ENCODE measurements at regions not wholly inside any gene's neighbourhood (a gene's known extent, or its start where the extent isn't known, plus 50 kb on each side); places are given as distances from the start of the nearest gene placed in this dataset.

DNA sequence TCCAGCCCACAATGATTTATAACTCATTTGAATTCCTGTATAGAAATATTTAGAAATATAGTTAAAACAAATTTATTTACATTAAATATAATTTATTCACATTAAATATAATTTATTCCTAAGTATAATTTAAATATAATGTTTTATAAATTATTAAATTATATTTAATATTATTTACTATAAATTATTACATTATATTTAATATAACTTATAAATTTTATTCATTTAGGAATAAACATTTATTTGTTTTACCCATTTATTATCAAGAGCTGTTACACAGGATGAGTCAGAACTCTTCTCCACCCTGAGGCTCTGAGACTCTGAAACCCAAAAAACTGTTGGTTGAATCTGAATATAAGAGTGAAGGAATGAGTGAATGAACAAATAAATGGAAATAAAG, 170.9 kb upstream of the OBI1 start:
- DNase-seq (ENCODE audit: low read depth in 1 of 2, low spot score in 2 of 2) = no peak
- Histone ChIP-seq H3K27ac (no peak overlapping the region), H3K4me3 (no peak overlapping the region), H3K27me3 (replicated peaks) (no peaks in the 10 kb centered on the region), H3K4me1 (replicated peaks) (no peaks in the 10 kb centered on the region), H3K9me3 (replicated peaks) (no peaks in the 10 kb centered on the region), H3K36me3 (no peaks in the 10 kb centered on the region)

DNA sequence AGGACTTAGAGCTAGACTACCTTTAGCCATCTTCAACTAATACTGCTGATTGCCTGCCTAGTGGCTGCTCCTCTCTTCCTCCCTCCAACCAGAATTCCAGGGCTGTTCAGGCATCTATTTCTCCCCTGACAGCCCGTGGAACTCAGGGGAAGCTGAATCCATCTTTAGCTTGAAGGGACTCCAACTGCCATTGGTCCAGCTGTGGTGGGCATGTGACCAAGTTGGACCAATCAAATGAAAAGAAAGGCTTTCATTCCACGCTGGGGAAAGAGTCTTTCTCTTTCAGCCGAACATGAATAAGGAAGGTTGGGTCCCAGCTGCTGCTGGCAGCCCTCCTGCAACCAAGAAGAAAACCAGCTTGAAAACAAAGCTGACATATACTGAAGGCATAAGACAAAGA, 168.5 kb upstream of the OBI1 start:
- Histone ChIP-seq H3K27me3 (replicated peaks) (0 out of 2 replicates have a peak, but pooled peaks cover 2% of the 10 kb centered on the region), H3K36me3 (no peaks in the 10 kb centered on the region), H3K4me1 (replicated peaks) (no peaks in the 10 kb centered on the region), H3K27ac (no peak overlapping the region), H3K9me3 (replicated peaks) (no peaks in the 10 kb centered on the region), H3K4me3 (no peak overlapping the region)
- no peak for DNase-seq (ENCODE audit: low read depth in 1 of 2, low spot score in 2 of 2)

DNA sequence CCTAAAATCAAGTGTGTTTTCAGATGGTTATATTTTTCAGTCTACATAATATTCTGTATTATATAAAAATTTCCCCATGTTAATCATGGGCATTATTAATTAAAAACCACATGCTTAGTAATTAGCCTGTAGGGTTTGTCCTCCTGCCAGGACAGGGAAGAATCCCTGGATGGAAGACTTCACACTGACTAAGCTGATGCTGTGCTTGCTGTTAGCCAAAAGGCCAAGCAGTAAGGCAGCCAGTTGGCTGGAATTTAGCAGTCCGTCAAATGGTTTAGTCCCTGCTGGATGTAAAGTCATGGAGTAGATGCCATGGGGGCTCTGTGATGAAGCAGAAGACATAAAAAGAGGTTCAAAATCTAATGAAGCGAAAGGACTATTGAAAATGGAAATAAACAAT, 168.0 kb upstream of the OBI1 start:
- Histone ChIP-seq H3K27me3 (replicated peaks) (0 out of 2 replicates have a peak, but pooled peaks cover 2% of the 10 kb centered on the region), H3K4me1 (replicated peaks) (no peaks in the 10 kb centered on the region), H3K9me3 (replicated peaks) (no peaks in the 10 kb centered on the region), H3K36me3 (no peaks in the 10 kb centered on the region), H3K4me3 (no peak overlapping the region), H3K27ac (no peak overlapping the region)
- no peak for DNase-seq (ENCODE audit: low read depth in 1 of 2, low spot score in 2 of 2)

GRCh38 chr13:78826312-78826711, 167.4 kb upstream of the OBI1 start:
- no peaks in the 10 kb centered on the region for H3K4me1 ChIP-seq (replicated peaks)
- H3K27me3 ChIP-seq (replicated peaks) = 0 out of 2 replicates have a peak, but pooled peaks cover 2% of the 10 kb centered on the region
- no peaks in the 10 kb centered on the region for H3K9me3 ChIP-seq (replicated peaks)
- H3K36me3 ChIP-seq = no peaks in the 10 kb centered on the region
- H3K4me3 ChIP-seq = no peak overlapping the region
- no peak for DNase-seq (ENCODE audit: low read depth in 1 of 2, low spot score in 2 of 2)
- H3K27ac ChIP-seq = no peak overlapping the region

DNA sequence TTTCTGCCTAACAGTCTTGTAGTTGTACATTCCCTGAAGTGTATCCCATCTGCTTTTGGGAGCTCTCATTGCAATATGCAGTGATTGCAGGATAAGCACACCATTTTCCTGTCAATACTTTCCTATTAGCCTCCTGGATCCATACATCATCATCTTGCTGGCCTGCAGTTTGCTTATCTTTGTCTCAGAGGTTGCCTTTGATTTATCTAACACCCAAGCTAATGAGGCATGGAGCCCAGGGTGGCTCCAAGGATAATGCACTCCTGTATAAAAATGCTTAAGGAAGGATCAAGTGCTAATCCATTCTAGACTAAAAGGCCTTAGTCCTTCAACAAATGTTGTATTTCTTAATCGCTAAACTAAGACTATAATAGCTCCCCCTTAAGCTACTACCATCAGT, 161.6 kb upstream of the OBI1 start:
- Histone ChIP-seq H3K4me1 (replicated peaks) (no peaks in the 10 kb centered on the region), H3K9me3 (replicated peaks) (no peaks in the 10 kb centered on the region), H3K36me3 (no peaks in the 10 kb centered on the region), H3K27ac (no peak overlapping the region), H3K4me3 (no peak overlapping the region), H3K27me3 (replicated peaks) (0 out of 2 replicates have a peak, but pooled peaks cover 2% of the 10 kb centered on the region)
- no peak for DNase-seq (ENCODE audit: low read depth in 1 of 2, low spot score in 2 of 2)

- H3K36me3 ChIP-seq = no peaks in the 10 kb centered on the region
- H3K27me3 ChIP-seq (replicated peaks) = no peaks in the 10 kb centered on the region; the same call in 1 of the 2 replicates
- H3K9me3 ChIP-seq (replicated peaks) = no peaks in the 10 kb centered on the region
- no peak overlapping the region for H3K27ac ChIP-seq
- no peak for DNase-seq (ENCODE audit: low read depth in 1 of 2, low spot score in 2 of 2)
- H3K4me1 ChIP-seq (replicated peaks) = no peaks in the 10 kb centered on the region
- H3K4me3 ChIP-seq = no peak overlapping the region
Observed at GRCh38 chr13:78816592-78816991, 157.6 kb upstream of the OBI1 start.

- H3K4me1 ChIP-seq (replicated peaks) = no peaks in the 10 kb centered on the region
- no peaks in the 10 kb centered on the region; the same call in 1 of the 2 replicates for H3K27me3 ChIP-seq (replicated peaks)
- no peaks in the 10 kb centered on the region for H3K9me3 ChIP-seq (replicated peaks)
- no peaks in the 10 kb centered on the region for H3K36me3 ChIP-seq
- no peak for DNase-seq (ENCODE audit: low read depth in 1 of 2, low spot score in 2 of 2)
- H3K4me3 ChIP-seq = no peak overlapping the region
- no peak overlapping the region for H3K27ac ChIP-seq
Observed at GRCh38 chr13:78816154-78816553, 157.2 kb upstream of the OBI1 start.

- H3K27me3 ChIP-seq (replicated peaks) = no peaks in the 10 kb centered on the region; the same call in 1 of the 2 replicates
- no peak overlapping the region for H3K4me3 ChIP-seq
- no peaks in the 10 kb centered on the region for H3K36me3 ChIP-seq
- no peaks in the 10 kb centered on the region for H3K9me3 ChIP-seq (replicated peaks)
- H3K27ac ChIP-seq = no peak overlapping the region
- H3K4me1 ChIP-seq (replicated peaks) = no peaks in the 10 kb centered on the region
- no peak for DNase-seq (ENCODE audit: low read depth in 1 of 2, low spot score in 2 of 2)
Observed at GRCh38 chr13:78806457-78806856, 147.5 kb upstream of the OBI1 start.

GRCh38 chr13:78802912-78803311, 144.0 kb upstream of the OBI1 start:
- Histone ChIP-seq H3K36me3 (no peaks in the 10 kb centered on the region), H3K9me3 (replicated peaks) (no peaks in the 10 kb centered on the region), H3K27ac (no peak overlapping the region), H3K4me3 (no peak overlapping the region), H3K4me1 (replicated peaks) (no peaks in the 10 kb centered on the region), H3K27me3 (replicated peaks) (no peaks in the 10 kb centered on the region)
- no peak for DNase-seq (ENCODE audit: low read depth in 1 of 2, low spot score in 2 of 2)

GRCh38 chr13:78787190-78787589, 128.2 kb upstream of the OBI1 start:
- no peaks in the 10 kb centered on the region for H3K4me1 ChIP-seq (replicated peaks)
- no peaks in the 10 kb centered on the region for H3K36me3 ChIP-seq
- no peaks in the 10 kb centered on the region for H3K9me3 ChIP-seq (replicated peaks)
- no peak overlapping the region for H3K27ac ChIP-seq
- no peak for DNase-seq (ENCODE audit: low read depth in 1 of 2, low spot score in 2 of 2)
- H3K27me3 ChIP-seq (replicated peaks) = no peaks in the 10 kb centered on the region
- no peak overlapping the region for H3K4me3 ChIP-seq

GRCh38 chr13:78786459-78786858, 127.5 kb upstream of the OBI1 start:
- H3K27ac ChIP-seq = no peak overlapping the region
- H3K36me3 ChIP-seq = no peaks in the 10 kb centered on the region
- H3K9me3 ChIP-seq (replicated peaks) = no peaks in the 10 kb centered on the region
- H3K4me3 ChIP-seq = no peak overlapping the region
- H3K4me1 ChIP-seq (replicated peaks) = no peaks in the 10 kb centered on the region
- DNase-seq (ENCODE audit: low read depth in 1 of 2, low spot score in 2 of 2) = no peak
- no peaks in the 10 kb centered on the region for H3K27me3 ChIP-seq (replicated peaks)

GRCh38 chr13:78785764-78786163, 126.8 kb upstream of the OBI1 start:
- Histone ChIP-seq H3K36me3 (no peaks in the 10 kb centered on the region), H3K27me3 (replicated peaks) (no peaks in the 10 kb centered on the region), H3K4me3 (no peak overlapping the region), H3K4me1 (replicated peaks) (no peaks in the 10 kb centered on the region), H3K27ac (no peak overlapping the region), H3K9me3 (replicated peaks) (no peaks in the 10 kb centered on the region)
- no peak for DNase-seq (ENCODE audit: low read depth in 1 of 2, low spot score in 2 of 2)

DNA sequence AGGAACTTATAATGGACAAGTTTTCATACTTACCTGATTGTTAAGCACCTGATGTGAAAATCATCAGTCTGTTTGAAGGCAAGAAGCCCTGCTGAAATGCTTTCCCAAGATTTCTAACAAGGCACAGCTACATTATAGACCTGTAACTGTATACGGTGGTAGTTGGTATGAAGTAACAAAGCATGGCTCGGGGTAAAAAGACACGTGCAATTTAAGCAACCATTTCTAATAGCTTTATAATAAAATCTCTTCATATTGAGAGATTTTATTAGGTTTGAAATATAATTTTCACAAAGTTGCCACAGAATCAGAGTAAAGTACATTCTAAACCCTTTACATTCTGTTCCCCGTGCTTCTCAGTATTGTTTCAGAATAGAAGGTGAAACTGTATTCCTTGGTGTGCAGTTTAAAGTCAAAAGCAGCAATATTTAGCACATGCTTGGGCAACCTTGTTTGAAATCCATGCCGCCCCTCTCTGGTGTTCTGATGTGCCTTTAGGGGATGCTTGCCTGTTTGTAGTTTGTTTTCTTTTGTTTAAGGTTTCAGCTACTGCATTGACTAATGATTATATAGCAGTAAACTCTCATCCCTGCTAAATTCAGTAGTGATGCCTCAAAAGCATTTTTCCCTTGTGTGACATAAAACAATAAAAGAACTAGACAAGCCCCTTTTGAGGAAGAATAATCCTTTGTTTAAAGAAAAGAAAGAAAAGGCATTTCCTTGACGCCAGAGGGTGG, 125.2 kb upstream of the OBI1 start:
- Histone ChIP-seq H3K36me3 (no peaks in the 10 kb centered on the region), H3K27ac (no peak overlapping the region), H3K4me3 (no peak overlapping the region), H3K9me3 (replicated peaks) (no peaks in the 10 kb centered on the region), H3K27me3 (replicated peaks) (no peaks in the 10 kb centered on the region), H3K4me1 (replicated peaks) (no peaks in the 10 kb centered on the region)
- DNase-seq (ENCODE audit: low read depth in 1 of 2, low spot score in 2 of 2) = no peak

DNA sequence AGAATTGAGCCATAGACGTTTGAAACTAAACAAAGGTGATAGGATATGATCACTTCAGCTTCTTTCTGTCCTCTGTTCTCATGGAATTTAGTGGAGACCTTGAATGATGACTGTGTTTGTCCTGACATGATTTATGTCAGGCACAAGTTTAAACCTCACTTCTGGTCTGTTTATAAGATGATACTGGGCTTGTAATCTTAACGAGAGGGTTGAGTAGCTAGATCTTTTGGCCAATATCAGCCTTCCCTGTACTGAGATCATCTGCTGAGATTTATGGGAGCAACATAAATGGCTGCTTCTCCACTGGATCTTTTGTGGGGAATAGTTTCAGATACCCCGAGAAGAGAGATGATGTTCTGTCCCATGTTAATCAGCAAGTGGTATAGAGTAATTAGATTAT, 121.8 kb upstream of the OBI1 start:
- H3K4me1 ChIP-seq (replicated peaks) = no peaks in the 10 kb centered on the region
- H3K27ac ChIP-seq = no peak overlapping the region
- H3K9me3 ChIP-seq (replicated peaks) = no peaks in the 10 kb centered on the region
- H3K4me3 ChIP-seq = no peak overlapping the region
- DNase-seq (ENCODE audit: low read depth in 1 of 2, low spot score in 2 of 2) = no peak
- H3K36me3 ChIP-seq = no peaks in the 10 kb centered on the region
- H3K27me3 ChIP-seq (replicated peaks) = no peaks in the 10 kb centered on the region; the same call in 1 of the 2 replicates

DNA sequence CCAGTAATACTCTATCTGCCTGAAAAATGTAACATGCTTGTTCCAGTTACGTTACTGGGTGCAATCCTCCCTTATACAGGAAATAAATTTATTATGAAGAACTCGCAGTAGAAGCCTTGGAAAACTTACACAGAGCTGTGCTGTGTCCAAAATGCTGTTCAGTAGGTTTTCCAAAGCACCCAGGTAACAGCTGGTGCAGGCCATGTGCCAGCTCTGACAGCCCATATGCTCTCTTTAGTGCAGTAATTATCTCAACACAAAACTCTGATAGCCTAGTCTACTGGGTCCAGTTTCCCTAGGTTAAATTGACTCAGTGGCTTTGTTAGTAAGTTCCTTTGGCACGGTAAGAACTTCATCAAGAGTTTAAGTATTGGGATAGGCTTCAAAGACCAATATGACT, 120.7 kb upstream of the OBI1 start:
- no peak for DNase-seq (ENCODE audit: low read depth in 1 of 2, low spot score in 2 of 2)
- no peak overlapping the region for H3K27ac ChIP-seq
- H3K4me3 ChIP-seq = no peak overlapping the region
- no peaks in the 10 kb centered on the region for H3K4me1 ChIP-seq (replicated peaks)
- no peaks in the 10 kb centered on the region for H3K9me3 ChIP-seq (replicated peaks)
- no peaks in the 10 kb centered on the region for H3K36me3 ChIP-seq
- no peaks in the 10 kb centered on the region; the same call in 1 of the 2 replicates for H3K27me3 ChIP-seq (replicated peaks)
